Fibroblast of pulmonary artery (primary cell): ENCODE measurements at regions not wholly inside any gene's neighbourhood (a gene's known extent, or its start where the extent isn't known, plus 50 kb on each side); places are given as distances from the start of the nearest gene placed in this dataset.

Source experiments
- DNase-seq: peaks from one replicate; pipeline ENCODE4 v3.0.0-alpha.2; 2010; ENCODE audit warnings: low read depth
- H3K4me3 ChIP-seq: replicated peaks from 2 replicates; pipeline ENCODE4 v1.5.1; 2011; ENCODE audit warnings: low read depth, mild to moderate bottlenecking, control low read depth, low read length, moderate library complexity
- CTCF ChIP-seq: IDR thresholded peaks from 2 replicates; pipeline ENCODE4 v1.5.1; 2011; ENCODE audit warnings: mild to moderate bottlenecking, control low read depth, low read length, inconsistent platforms; ENCODE audit errors: missing control alignments

- no peak for DNase-seq
- H3K4me3 ChIP-seq = no peak overlapping the region
- TF ChIP-seq CTCF = no peak
Observed at GRCh38 chr3:74415731-74416130, 198.7 kb downstream of the CNTN3 start.

DNA sequence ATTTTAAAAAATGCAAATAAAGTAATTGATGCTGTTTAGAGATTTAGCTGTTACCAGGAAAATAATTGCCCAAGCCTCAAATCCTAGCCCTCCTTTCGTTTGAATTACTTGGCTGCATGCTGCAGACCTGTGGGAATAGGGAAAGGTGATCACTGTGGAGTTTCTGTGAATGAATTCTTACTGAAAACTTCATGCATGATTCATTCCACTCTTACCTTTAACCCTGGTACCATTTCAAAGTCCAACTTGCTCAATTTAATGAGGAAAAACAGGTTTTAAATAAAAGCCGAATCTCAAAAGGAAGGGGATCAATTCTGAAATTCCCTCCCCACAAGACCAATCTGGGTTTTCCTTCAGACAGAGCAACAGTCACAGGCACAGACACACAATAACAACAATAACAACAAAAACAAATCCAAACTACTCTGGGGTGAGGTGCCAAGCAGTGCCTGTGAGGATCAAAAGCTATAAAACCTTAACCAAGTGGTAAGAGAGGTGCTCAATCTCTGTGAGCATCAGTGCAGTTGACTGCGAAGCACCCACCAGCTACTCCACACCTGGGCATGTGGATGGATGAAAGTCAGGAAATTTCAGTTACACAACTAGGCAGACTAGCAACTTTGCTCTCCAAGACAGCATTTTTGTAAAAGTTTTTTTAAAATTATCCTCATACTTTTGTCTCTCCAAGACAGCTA, 200.8 kb downstream of the CNTN3 start:
- no peak for DNase-seq
- no peak overlapping the region for H3K4me3 ChIP-seq
- TF ChIP-seq CTCF = no peak

DNA sequence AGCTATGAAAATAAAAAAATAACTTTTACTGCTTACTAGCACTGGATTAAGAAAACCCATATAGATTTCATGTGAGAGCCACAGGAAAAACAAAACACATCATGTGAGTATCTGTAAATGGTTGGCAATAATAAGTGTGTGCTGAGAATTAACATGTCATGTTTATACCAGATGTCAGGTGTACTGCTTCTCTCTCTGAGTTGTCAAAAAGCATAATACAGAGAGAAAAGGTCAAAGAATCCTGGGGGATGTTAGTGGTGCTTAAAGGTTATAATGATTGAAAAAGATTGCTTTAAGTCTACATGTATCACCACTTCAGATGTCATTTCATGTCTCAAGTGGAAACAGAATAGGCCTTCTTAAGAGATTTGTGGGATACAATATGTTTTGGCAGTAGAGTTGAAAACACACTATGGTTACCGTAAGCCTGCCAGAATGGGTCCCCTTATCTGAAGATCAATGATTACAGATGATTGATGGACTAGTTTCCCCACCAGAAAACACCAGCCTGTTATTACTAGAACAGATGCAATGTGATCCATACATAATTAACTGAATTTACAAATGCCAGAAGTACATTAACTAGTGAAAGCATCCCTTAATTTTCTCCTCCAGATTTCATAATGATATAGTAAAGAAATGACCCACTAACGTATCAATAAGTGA, 204.1 kb downstream of the CNTN3 start:
- DNase-seq = no peak
- no peak overlapping the region for H3K4me3 ChIP-seq
- no peak for TF ChIP-seq CTCF

- no peak overlapping the region for H3K4me3 ChIP-seq
- TF ChIP-seq CTCF = no peak
- DNase-seq = no peak
Observed at GRCh38 chr3:74409066-74409465, 205.4 kb downstream of the CNTN3 start.

- no peak for DNase-seq
- no peak for TF ChIP-seq CTCF
Observed at GRCh38 chr3:74403307-74403706, 211.2 kb downstream of the CNTN3 start.

DNA sequence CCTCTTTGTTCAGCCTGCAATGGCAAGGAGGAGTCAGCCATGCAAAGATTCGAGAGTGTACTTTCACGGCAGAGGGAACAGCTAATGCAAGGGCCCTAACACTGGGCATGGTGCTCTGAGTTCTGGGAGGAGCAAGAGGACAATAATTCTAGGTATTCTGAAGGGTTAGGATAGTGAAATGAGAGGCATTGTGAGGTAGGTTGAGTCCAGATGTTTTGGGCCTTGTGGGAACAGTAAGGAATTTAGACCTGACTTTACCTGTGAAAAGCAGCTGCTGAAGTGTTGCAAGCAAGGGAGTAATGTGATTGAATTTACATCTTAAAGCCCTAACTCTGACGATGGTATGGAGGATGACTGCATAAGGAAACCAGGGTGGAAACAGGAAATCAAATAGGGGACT, 211.6 kb downstream of the CNTN3 start:
- H3K4me3 ChIP-seq = no peak overlapping the region
- DNase-seq = no peak
- TF ChIP-seq CTCF = no peak

More at GRCh38 chr3:74403307-74403706, 211.2 kb downstream of the CNTN3 start:
- no peak overlapping the region for H3K4me3 ChIP-seq

DNA sequence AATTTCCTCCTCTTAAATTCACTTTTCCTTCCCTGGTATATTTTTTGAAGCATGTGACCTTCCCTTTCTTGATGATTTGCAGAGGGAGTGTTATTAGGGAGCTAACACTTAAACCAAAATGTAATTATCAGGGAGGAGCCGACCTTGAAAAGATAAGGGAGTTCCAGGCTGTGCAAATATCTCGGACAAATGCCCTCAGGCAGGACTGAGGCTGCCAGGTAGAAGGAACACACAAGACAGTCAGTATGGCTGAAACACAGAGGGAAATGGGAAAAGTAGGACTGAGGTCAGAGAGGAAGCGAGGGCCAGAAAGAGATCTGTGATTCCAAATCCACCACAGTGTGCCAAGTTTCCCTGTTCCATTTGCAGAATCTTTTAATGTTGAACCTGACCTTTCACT, 221.0 kb downstream of the CNTN3 start:
- H3K4me3 ChIP-seq = no peak overlapping the region
- TF ChIP-seq CTCF = no peak
- no peak for DNase-seq
